Keratinocyte (primary cell): ENCODE measurements at regions not wholly inside any gene's neighbourhood (a gene's known extent, or its start where the extent isn't known, plus 50 kb on each side); places are given as distances from the start of the nearest gene placed in this dataset.

Experiments
- DNase-seq: peaks from one replicate; pipeline ENCODE4 v3.0.0-alpha.2; 2011; ENCODE audit warnings: low read depth, missing footprints, low spot score
- FAIRE-seq: peaks from 2 replicates; lab custom pipeline; 2011; peaks lifted over from hg19 to GRCh38; lab: Jason Lieb, UNC
- H2AFZ ChIP-seq: 2 replicates; pipeline ENCODE4 v1.6.0; 2012; ENCODE audit warnings: low read length, control low read depth, inconsistent platforms; ENCODE audit not compliant: control insufficient read depth
- H3K27ac ChIP-seq: 2 replicates; pipeline ENCODE4 v1.5.1; 2011; ENCODE audit warnings: low read length; ENCODE audit not compliant: control insufficient read depth, insufficient read depth
- H3K27me3 ChIP-seq: 3 replicates; pipeline ENCODE4 v1.6.0; 2011; ENCODE audit warnings: low read length; ENCODE audit not compliant: control insufficient read depth, insufficient read depth; ENCODE audit errors: extremely low read depth
- H3K36me3 ChIP-seq, 2 experiments: 2 replicates in 1 of 2; 3 replicates in 1 of 2; pipeline ENCODE4 v1.5.1; 2011; ENCODE audit warnings: low read length in 2 of 2, mild to moderate bottlenecking in 1 of 2; ENCODE audit not compliant: control insufficient read depth in 2 of 2, insufficient read depth in 2 of 2; ENCODE audit errors: extremely low read depth in 1 of 2
- H3K4me1 ChIP-seq: 3 replicates; pipeline ENCODE4 v1.5.1; 2011; ENCODE audit warnings: low read length; ENCODE audit not compliant: control insufficient read depth, insufficient read depth; ENCODE audit errors: extremely low read depth
- H3K4me2 ChIP-seq: 3 replicates; pipeline ENCODE4 v1.6.0; 2011; ENCODE audit warnings: low read depth, low read length; ENCODE audit not compliant: control insufficient read depth, insufficient read depth; ENCODE audit errors: extremely low read depth
- H3K4me3 ChIP-seq, 3 experiments: fragments of 200-600 bp in 1 of 3; sonication (generic) in 1 of 3; 2 replicates in 2 of 3; 3 replicates in 1 of 3; pipeline ENCODE4 v1.5.1; 2011 to 2016; ENCODE audit warnings: low read length in 3 of 3, mild to moderate bottlenecking in 3 of 3, control low read depth in 2 of 3, inconsistent platforms in 1 of 3, low read depth in 1 of 3, mixed read lengths in 1 of 3, mixed run types in 1 of 3, moderate library complexity in 1 of 3; ENCODE audit not compliant: control insufficient read depth in 2 of 3, insufficient read depth in 2 of 3; ENCODE audit errors: extremely low read depth in 1 of 3
- H3K79me2 ChIP-seq: 2 replicates; pipeline ENCODE4 v1.6.0; 2012; ENCODE audit warnings: low read length; ENCODE audit not compliant: control insufficient read depth, insufficient read depth
- H3K9ac ChIP-seq: 3 replicates; pipeline ENCODE4 v1.6.0; 2011; ENCODE audit warnings: low read length; ENCODE audit not compliant: control insufficient read depth, insufficient read depth; ENCODE audit errors: extremely low read depth
- H3K9me1 ChIP-seq: 3 replicates; pipeline ENCODE4 v1.6.0; 2011; ENCODE audit warnings: low read length; ENCODE audit not compliant: control insufficient read depth, insufficient read depth; ENCODE audit errors: extremely low read depth
- H3K9me3 ChIP-seq: 2 replicates; pipeline ENCODE4 v1.5.1; 2012; ENCODE audit warnings: low read depth, low read length; ENCODE audit not compliant: control insufficient read depth
- H4K20me1 ChIP-seq: 3 replicates; pipeline ENCODE4 v1.6.0; 2011; ENCODE audit warnings: low read length; ENCODE audit not compliant: control insufficient read depth, insufficient read depth; ENCODE audit errors: extremely low read depth
- EZH2 ChIP-seq: IDR thresholded peaks from one replicate; pipeline ENCODE4 v1.6.1; 2012; ENCODE audit warnings: inconsistent platforms, mild to moderate bottlenecking, low read length, moderate library complexity
- dilution Hi-C: fragments of 300-500 bp; cut with MboI; formaldehyde crosslinking; loops from one replicate; pipeline ENCODE4 v1.7.0; 2020; ENCODE audit warnings: low sequenced_read_pairs; ENCODE audit not compliant: extremely low pct_ligation_motif_present
- TF ChIP-seq, protein P1 (sequence below), 3 experiments: IDR thresholded peaks in 1 of 3; conservative IDR thresholded peaks in 1 of 3; optimal IDR thresholded peaks in 1 of 3; 2 replicates in 2 of 3; 3 replicates in 1 of 3; pipeline versions ENCODE3 to v1.5.1; 2011; ENCODE audit warnings: low read length in 3 of 3, mild to moderate bottlenecking in 3 of 3, moderate library complexity in 2 of 3, control low read depth in 1 of 3, inconsistent platforms in 1 of 3; ENCODE audit not compliant: insufficient read depth in 2 of 3; ENCODE audit errors: extremely low read depth in 1 of 3

DNA sequence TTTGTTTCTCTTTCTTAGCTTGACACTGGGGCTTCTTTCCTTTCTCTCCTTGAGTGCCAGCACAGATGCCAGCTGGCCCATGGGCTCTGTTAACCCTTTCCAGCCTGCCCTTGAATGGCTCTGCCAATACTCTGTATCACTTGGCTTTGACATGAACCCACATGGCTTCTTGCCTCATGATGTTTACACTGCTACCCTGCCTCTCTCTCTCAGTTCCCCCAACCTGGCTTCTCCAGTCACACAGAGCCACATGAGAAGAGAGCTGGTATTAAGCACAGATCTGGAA, 262.4 kb downstream of the OMA1 start:
- no peaks in the 10 kb centered on the region for H3K79me2 ChIP-seq
- dilution Hi-C loops, result no loop called here

DNA sequence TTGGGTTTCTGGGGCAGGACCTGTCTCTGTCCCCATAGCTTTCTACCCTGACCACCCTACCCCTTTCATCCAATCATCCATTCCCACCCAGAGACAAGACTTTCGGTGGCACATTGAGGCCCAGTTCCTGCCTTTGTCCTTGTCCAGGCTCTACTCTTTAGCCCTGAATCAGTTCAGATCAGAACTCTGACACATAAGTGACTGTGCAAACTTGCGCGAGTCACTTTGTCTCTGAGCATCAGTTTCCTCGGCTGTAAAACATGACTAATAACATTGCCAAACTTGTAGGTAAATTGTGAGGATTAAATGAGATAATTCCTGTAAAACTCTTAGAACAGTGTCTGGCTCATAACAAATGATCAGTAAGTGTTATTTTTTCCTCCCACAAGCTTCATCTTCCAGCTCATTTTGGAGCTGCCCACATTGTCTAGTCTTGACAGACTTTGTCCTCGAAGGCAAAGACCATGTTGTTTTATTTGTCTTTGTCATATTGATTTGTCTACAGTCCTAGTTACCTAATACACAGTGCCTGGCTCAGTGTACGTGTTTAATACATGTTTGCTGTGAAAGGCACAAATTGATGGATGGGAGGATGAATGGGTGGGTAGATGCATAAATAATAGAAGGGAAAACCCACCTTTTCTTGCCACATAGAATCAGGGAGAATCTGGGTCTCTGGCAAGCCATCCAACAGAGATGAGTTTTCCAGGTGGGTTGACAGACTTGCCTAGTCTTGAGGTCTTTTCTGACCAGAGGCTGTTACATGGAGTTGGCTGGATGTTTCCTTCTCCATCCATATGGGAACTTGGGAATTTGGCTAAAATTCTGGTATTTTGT, 262.9 kb downstream of the OMA1 start:
- Histone ChIP-seq H3K36me3 (no peaks in the 10 kb centered on the region), H2AFZ (no peak overlapping the region), H3K9ac (no peak overlapping the region), H3K4me1 (no peaks in the 10 kb centered on the region), H3K27me3 (no peaks in the 10 kb centered on the region), H4K20me1 (no peaks in the 10 kb centered on the region), H3K27ac (no peak overlapping the region), H3K79me2 (no peaks in the 10 kb centered on the region), H3K4me2 (no peak overlapping the region), H3K4me3 (no peak overlapping the region), H3K9me1 (no peaks in the 10 kb centered on the region), H3K9me3 (no peaks in the 10 kb centered on the region)
- dilution Hi-C loops, result no loop called here
- DNase-seq (no peak), FAIRE-seq (no peak)
- no peak for TF ChIP-seq EZH2
- TF ChIP-seq, protein P1, sequence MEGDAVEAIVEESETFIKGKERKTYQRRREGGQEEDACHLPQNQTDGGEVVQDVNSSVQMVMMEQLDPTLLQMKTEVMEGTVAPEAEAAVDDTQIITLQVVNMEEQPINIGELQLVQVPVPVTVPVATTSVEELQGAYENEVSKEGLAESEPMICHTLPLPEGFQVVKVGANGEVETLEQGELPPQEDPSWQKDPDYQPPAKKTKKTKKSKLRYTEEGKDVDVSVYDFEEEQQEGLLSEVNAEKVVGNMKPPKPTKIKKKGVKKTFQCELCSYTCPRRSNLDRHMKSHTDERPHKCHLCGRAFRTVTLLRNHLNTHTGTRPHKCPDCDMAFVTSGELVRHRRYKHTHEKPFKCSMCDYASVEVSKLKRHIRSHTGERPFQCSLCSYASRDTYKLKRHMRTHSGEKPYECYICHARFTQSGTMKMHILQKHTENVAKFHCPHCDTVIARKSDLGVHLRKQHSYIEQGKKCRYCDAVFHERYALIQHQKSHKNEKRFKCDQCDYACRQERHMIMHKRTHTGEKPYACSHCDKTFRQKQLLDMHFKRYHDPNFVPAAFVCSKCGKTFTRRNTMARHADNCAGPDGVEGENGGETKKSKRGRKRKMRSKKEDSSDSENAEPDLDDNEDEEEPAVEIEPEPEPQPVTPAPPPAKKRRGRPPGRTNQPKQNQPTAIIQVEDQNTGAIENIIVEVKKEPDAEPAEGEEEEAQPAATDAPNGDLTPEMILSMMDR (optimal IDR thresholded peaks at IDR 0.05 in 1 of 3, IDR thresholded peaks at IDR 0.05 in 1 of 3, conservative IDR thresholded peaks at IDR 0.05 in 1 of 3; ENCODE audit: extremely low read depth in 1 of 3, insufficient read depth in 2 of 3, low read length in 3 of 3), result no peak

More for the DNA sequence above, 262.4 kb downstream of the OMA1 start:
- H3K9me1 ChIP-seq, result no peaks in the 10 kb centered on the region
- no peak overlapping the region for H3K9ac ChIP-seq
- H3K4me2 ChIP-seq, result no peak overlapping the region
- DNase-seq (no peak), FAIRE-seq (no peak)
- H3K4me1 ChIP-seq, result no peaks in the 10 kb centered on the region
- H3K9me3 ChIP-seq, result no peaks in the 10 kb centered on the region
- H3K36me3 ChIP-seq, result no peaks in the 10 kb centered on the region
- no peaks in the 10 kb centered on the region for H4K20me1 ChIP-seq
- TF ChIP-seq EZH2, result no peak
- TF ChIP-seq, protein P1 (optimal IDR thresholded peaks at IDR 0.05 in 1 of 3, IDR thresholded peaks at IDR 0.05 in 1 of 3, conservative IDR thresholded peaks at IDR 0.05 in 1 of 3; ENCODE audit: extremely low read depth in 1 of 3, insufficient read depth in 2 of 3, low read length in 3 of 3), result no peak
- H3K27ac ChIP-seq, result no peak overlapping the region
- no peak overlapping the region for H3K4me3 ChIP-seq
- no peak overlapping the region for H2AFZ ChIP-seq
- no peaks in the 10 kb centered on the region for H3K27me3 ChIP-seq
